ENCODE measurements at regions not wholly inside any gene's neighbourhood (a gene's known extent, or its start where the extent isn't known, plus 50 kb on each side); places are given as distances from the start of the nearest gene placed in this dataset.

GRCh38 chrX:148161701-148162100, 180.6 kb downstream of the FMR1NB start:
- H3K4me1 ChIP-seq: no peaks in the 10 kb centered on the region
- ATAC-seq (no peak), FAIRE-seq (no peak), DNase-seq (ENCODE audit: low read depth in 1 of 2, low spot score in 1 of 2) (no peak)
- POLR2A ChIA-PET: no interaction called here
- no peaks in the 10 kb centered on the region for H3K9me3 ChIP-seq
- 2% methylated on average over 6 of the region's 6 CpGs for WGBS (ENCODE audit: missing lambda C conversion rate)
- no peak overlapping the region for H3K4me3 ChIP-seq
- no peak for TF ChIP-seq HDAC2 (IDR thresholded peaks at IDR 0.05)
- TF ChIP-seq, protein P1, sequence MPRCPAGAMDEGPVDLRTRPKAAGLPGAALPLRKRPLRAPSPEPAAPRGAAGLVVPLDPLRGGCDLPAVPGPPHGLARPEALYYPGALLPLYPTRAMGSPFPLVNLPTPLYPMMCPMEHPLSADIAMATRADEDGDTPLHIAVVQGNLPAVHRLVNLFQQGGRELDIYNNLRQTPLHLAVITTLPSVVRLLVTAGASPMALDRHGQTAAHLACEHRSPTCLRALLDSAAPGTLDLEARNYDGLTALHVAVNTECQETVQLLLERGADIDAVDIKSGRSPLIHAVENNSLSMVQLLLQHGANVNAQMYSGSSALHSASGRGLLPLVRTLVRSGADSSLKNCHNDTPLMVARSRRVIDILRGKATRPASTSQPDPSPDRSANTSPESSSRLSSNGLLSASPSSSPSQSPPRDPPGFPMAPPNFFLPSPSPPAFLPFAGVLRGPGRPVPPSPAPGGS (IDR thresholded peaks at IDR 0.05): no peak
- no peak for TF ChIP-seq ZSCAN20 (CRISPR knock-in tag; IDR thresholded peaks at IDR 0.05)
- TF ChIP-seq RFX5 (IDR thresholded peaks at IDR 0.05): no peak
- no peak for TF ChIP-seq ZFP36 (IDR thresholded peaks at IDR 0.05; ENCODE audit: borderline replicate concordance, partially characterized antibody)
- no peak for TF ChIP-seq MAFK (IDR thresholded peaks at IDR 0.05; ENCODE audit: partially characterized antibody)
- TF ChIP-seq JUN (IDR thresholded peaks at IDR 0.05): no peak
- TF ChIP-seq SREBF2 (IDR thresholded peaks at IDR 0.05): no peak
- TF ChIP-seq POLR2AphosphoS2 (conservative IDR thresholded peaks at IDR 0.05; ENCODE audit: low read length): no peak
- TF ChIP-seq ESRRA (IDR thresholded peaks at IDR 0.05; ENCODE audit: borderline replicate concordance, low read length): no peak
- TF ChIP-seq CHD4 (IDR thresholded peaks at IDR 0.05; ENCODE audit: borderline replicate concordance): no peak
- no peak for TF ChIP-seq TFCP2L1 (CRISPR knock-in tag; IDR thresholded peaks at IDR 0.05)
- TF ChIP-seq RAD21 (conservative IDR thresholded peaks at IDR 0.05 in 1 of 2, IDR thresholded peaks at IDR 0.05 in 1 of 2): no peak
- H3K4me2 ChIP-seq: no peak overlapping the region
- no peak overlapping the region for H3K27ac ChIP-seq
- CTCF ChIA-PET: no interaction called here

DNA sequence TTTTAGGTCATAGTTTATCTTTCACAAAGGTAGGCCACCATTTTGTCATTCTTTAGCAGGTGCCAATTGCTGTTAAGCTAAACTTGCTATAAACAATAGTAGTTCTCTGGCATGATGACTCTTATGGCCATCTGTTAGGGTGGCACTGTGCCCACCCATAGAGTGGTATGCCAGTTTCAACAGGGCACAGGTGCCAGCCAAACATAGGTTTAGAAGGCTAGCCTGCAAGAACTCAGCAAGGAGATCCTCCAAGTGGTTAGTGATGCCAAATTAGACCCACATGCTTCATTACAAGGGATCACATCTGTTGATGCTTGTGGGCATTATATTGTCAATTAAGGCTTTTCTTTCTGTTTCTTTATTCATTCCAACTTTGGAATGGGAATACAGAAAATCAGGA, 204.5 kb downstream of the FMR1NB start:
- Histone ChIP-seq H3K4me1 (no peaks in the 10 kb centered on the region), H3K4me3 (no peak overlapping the region), H3K27ac (no peak overlapping the region), H3K9me3 (no peaks in the 10 kb centered on the region), H3K4me2 (no peak overlapping the region)
- ChIA-PET POLR2A (no interaction called here), CTCF (interaction anchor here (0.6 kb wide), 1 partner anchor 1310 kb away, joined by 3 read pairs; no protein-coding TSS in a partner anchor)
- no peak for DNase-seq (ENCODE audit: low read depth in 1 of 2, low spot score in 1 of 2)
- TF ChIP-seq, protein P2, sequence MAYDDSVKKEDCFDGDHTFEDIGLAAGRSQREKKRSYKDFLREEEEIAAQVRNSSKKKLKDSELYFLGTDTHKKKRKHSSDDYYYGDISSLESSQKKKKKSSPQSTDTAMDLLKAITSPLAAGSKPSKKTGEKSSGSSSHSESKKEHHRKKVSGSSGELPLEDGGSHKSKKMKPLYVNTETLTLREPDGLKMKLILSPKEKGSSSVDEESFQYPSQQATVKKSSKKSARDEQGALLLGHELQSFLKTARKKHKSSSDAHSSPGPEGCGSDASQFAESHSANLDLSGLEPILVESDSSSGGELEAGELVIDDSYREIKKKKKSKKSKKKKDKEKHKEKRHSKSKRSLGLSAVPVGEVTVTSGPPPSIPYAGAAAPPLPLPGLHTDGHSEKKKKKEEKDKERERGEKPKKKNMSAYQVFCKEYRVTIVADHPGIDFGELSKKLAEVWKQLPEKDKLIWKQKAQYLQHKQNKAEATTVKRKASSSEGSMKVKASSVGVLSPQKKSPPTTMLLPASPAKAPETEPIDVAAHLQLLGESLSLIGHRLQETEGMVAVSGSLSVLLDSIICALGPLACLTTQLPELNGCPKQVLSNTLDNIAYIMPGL (CRISPR knock-in tag; IDR thresholded peaks at IDR 0.05; ENCODE audit: borderline replicate concordance): no peak
- TF ChIP-seq CBX8 (IDR thresholded peaks at IDR 0.05): no peak
- no peak for TF ChIP-seq CHD4 (IDR thresholded peaks at IDR 0.05; ENCODE audit: borderline replicate concordance)
- TF ChIP-seq JUN (IDR thresholded peaks at IDR 0.05): no peak
- no peak for TF ChIP-seq JUNB (IDR thresholded peaks at IDR 0.05)
- no peak for TF ChIP-seq HOXB5 (CRISPR knock-in tag; IDR thresholded peaks at IDR 0.05)
- no peak for TF ChIP-seq NFE2L2 (conservative IDR thresholded peaks at IDR 0.05; ENCODE audit: low read length)
- TF ChIP-seq, protein P1 (IDR thresholded peaks at IDR 0.05): no peak
- no peak for TF ChIP-seq MAFK (IDR thresholded peaks at IDR 0.05; ENCODE audit: partially characterized antibody)
- no peak for TF ChIP-seq PBX3 (IDR thresholded peaks at IDR 0.05)
- TF ChIP-seq HDAC2 (IDR thresholded peaks at IDR 0.05): no peak
- no peak for TF ChIP-seq MYC (IDR thresholded peaks at IDR 0.05; ENCODE audit: borderline replicate concordance, low read length)
- TF ChIP-seq HOXA7 (CRISPR knock-in tag; IDR thresholded peaks at IDR 0.05): no peak
- TF ChIP-seq, protein P3, sequence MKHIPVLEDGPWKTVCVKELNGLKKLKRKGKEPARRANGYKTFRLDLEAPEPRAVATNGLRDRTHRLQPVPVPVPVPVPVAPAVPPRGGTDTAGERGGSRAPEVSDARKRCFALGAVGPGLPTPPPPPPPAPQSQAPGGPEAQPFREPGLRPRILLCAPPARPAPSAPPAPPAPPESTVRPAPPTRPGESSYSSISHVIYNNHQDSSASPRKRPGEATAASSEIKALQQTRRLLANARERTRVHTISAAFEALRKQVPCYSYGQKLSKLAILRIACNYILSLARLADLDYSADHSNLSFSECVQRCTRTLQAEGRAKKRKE (CRISPR knock-in tag; IDR thresholded peaks at IDR 0.05; ENCODE audit: low read depth): no peak
- TF ChIP-seq PHF8 (IDR thresholded peaks at IDR 0.05; ENCODE audit: borderline replicate concordance, low read depth): no peak
- no peak for TF ChIP-seq TP53 (CRISPR knock-in tag; IDR thresholded peaks at IDR 0.05)
- TF ChIP-seq RARB (CRISPR knock-in tag; IDR thresholded peaks at IDR 0.05): no peak
- no peak for ATAC-seq
- FAIRE-seq: no peak
